GM18907 (cell line): ENCODE measurements at regions not wholly inside any gene's neighbourhood (a gene's known extent, or its start where the extent isn't known, plus 50 kb on each side); places are given as distances from the start of the nearest gene placed in this dataset.

ENCODE experiments used
- ATAC-seq: cut with Tn5 transposase; IDR thresholded peaks from one replicate; pipeline ENCODE4 v1.9.1; 2021; ENCODE audit warnings: mild to moderate bottlenecking, moderate library complexity; ENCODE audit not compliant: unreplicated experiment

GRCh38 chr18:67633939-67634338 lies 117.4 kb upstream of the DSEL start:
- no peak for ATAC-seq

- no peak for ATAC-seq
Observed at GRCh38 chr18:67621906-67622305, 105.4 kb upstream of the DSEL start.

GRCh38 chr18:67621049-67621713 lies 104.7 kb upstream of the DSEL start:
- no peak for ATAC-seq

- ATAC-seq, result no peak
Observed at GRCh38 chr18:67618061-67618460, 101.5 kb upstream of the DSEL start.

- ATAC-seq, result no peak
Observed at GRCh38 chr18:67615876-67616275, 99.4 kb upstream of the DSEL start.

- ATAC-seq, result no peak
Observed at GRCh38 chr18:67613731-67614130, 97.2 kb upstream of the DSEL start.

GRCh38 chr18:67612281-67612680 lies 95.8 kb upstream of the DSEL start:
- no peak for ATAC-seq

GRCh38 chr18:67608615-67609273 lies 92.2 kb upstream of the DSEL start:
- no peak for ATAC-seq

- no peak for ATAC-seq
Observed at GRCh38 chr18:67608191-67608590, 91.7 kb upstream of the DSEL start.

GRCh38 chr18:67600181-67601180 lies 84.0 kb upstream of the DSEL start:
- ATAC-seq, result no peak

GRCh38 chr18:67599277-67599676 lies 82.8 kb upstream of the DSEL start:
- ATAC-seq, result no peak

- no peak for ATAC-seq
Observed at GRCh38 chr18:67597759-67598158, 81.2 kb upstream of the DSEL start.

- ATAC-seq, result no peak
Observed at GRCh38 chr18:67596003-67596402, 79.5 kb upstream of the DSEL start.

GRCh38 chr18:67590571-67591141 lies 74.1 kb upstream of the DSEL start:
- ATAC-seq, result no peak

- ATAC-seq, result no peak
Observed at GRCh38 chr18:67589325-67589724, 72.8 kb upstream of the DSEL start.

- no peak for ATAC-seq
Observed at GRCh38 chr18:67586101-67586500, 69.6 kb upstream of the DSEL start.

GRCh38 chr18:67583621-67584020 lies 67.1 kb upstream of the DSEL start:
- no peak for ATAC-seq

GRCh38 chr18:67582488-67582887 lies 66.0 kb upstream of the DSEL start:
- ATAC-seq, result no peak

- ATAC-seq, result no peak
Observed at GRCh38 chr18:67581178-67581577, 64.7 kb upstream of the DSEL start.

- ATAC-seq, result no peak
Observed at GRCh38 chr18:67577386-67577785, 60.9 kb upstream of the DSEL start.

- ATAC-seq, result no peak
Observed at GRCh38 chr18:67574749-67575148, 58.2 kb upstream of the DSEL start.
